Loucy (cell line): ENCODE measurements at regions not wholly inside any gene's neighbourhood (a gene's known extent, or its start where the extent isn't known, plus 50 kb on each side); places are given as distances from the start of the nearest gene placed in this dataset.

ENCODE experiments used
- H2AFZ ChIP-seq: fragments of 200-600 bp; sonication (generic); 2 replicates; pipeline ENCODE4 v1.6.0; 2016; ENCODE audit warnings: antibody characterized with exemption, mild to moderate bottlenecking, low read length, moderate library complexity
- H3F3A ChIP-seq: fragments of 200-600 bp; 2 replicates; pipeline ENCODE4 v1.6.0; 2016; ENCODE audit warnings: antibody characterized with exemption, low read depth, mild to moderate bottlenecking
- H3K27me3 ChIP-seq: fragments of 200-600 bp; sonication (generic); 2 replicates; pipeline ENCODE4 v1.6.1; 2014; ENCODE audit warnings: low read length, mild to moderate bottlenecking; ENCODE audit not compliant: insufficient read depth, poor library complexity, severe bottlenecking
- H3K36me3 ChIP-seq: fragments of 200-600 bp; sonication (generic); 2 replicates; pipeline ENCODE4 v1.6.1; 2016; ENCODE audit warnings: low read length; ENCODE audit not compliant: insufficient read depth
- H3K4me1 ChIP-seq: fragments of 200-600 bp; sonication (generic); 2 replicates; pipeline ENCODE4 v1.5.1; 2014; ENCODE audit warnings: low read length, mild to moderate bottlenecking; ENCODE audit not compliant: insufficient read depth, poor library complexity, severe bottlenecking
- H3K4me2 ChIP-seq: fragments of 200-600 bp; sonication (generic); 2 replicates; pipeline ENCODE4 v1.6.0; 2014; ENCODE audit warnings: antibody characterized with exemption, low read length, low read depth, mild to moderate bottlenecking; ENCODE audit not compliant: poor library complexity, severe bottlenecking
- H3K4me3 ChIP-seq: fragments of 200-600 bp; sonication (generic); 2 replicates; pipeline ENCODE4 v1.5.1; 2014; ENCODE audit warnings: low read length, mild to moderate bottlenecking, mixed read lengths; ENCODE audit not compliant: poor library complexity, severe bottlenecking
- H3K79me2 ChIP-seq: fragments of 200-600 bp; sonication (generic); 2 replicates; pipeline ENCODE4 v1.6.1; 2014; ENCODE audit warnings: low read length; ENCODE audit not compliant: insufficient read depth
- H3K9ac ChIP-seq: fragments of 200-600 bp; sonication (generic); 2 replicates; pipeline ENCODE4 v1.6.0; 2014; ENCODE audit warnings: mild to moderate bottlenecking, low read depth, low read length, moderate library complexity; ENCODE audit not compliant: poor library complexity, severe bottlenecking
- H3K9me2 ChIP-seq: fragments of 200-600 bp; sonication (generic); replicated peaks from 2 replicates; pipeline ENCODE4 v1.6.1; 2016; ENCODE audit warnings: low read depth, low read length, mixed read lengths
- H3K9me3 ChIP-seq: fragments of 200-600 bp; sonication (generic); 2 replicates; pipeline ENCODE4 v1.6.1; 2014; ENCODE audit warnings: mild to moderate bottlenecking, antibody characterized with exemption, low read length, low read depth; ENCODE audit not compliant: insufficient read depth
- H4K20me1 ChIP-seq: fragments of 200-600 bp; sonication (generic); 2 replicates; pipeline ENCODE4 v1.6.0; 2014; ENCODE audit warnings: antibody characterized with exemption, low read length, mild to moderate bottlenecking; ENCODE audit not compliant: insufficient read depth, poor library complexity, severe bottlenecking
- EZH2phosphoT487 ChIP-seq: fragments of 200-600 bp; IDR thresholded peaks from 2 replicates; pipeline ENCODE4 v1.6.1; 2018; ENCODE audit warnings: antibody characterized with exemption, mild to moderate bottlenecking, moderate library complexity, borderline replicate concordance
- TF ChIP-seq, protein P1 (sequence below): fragments of 200-600 bp; sonication (generic); conservative IDR thresholded peaks from 2 replicates; pipeline ENCODE4 v1.5.1; 2014; ENCODE audit warnings: mild to moderate bottlenecking, antibody characterized with exemption, low read length

DNA sequence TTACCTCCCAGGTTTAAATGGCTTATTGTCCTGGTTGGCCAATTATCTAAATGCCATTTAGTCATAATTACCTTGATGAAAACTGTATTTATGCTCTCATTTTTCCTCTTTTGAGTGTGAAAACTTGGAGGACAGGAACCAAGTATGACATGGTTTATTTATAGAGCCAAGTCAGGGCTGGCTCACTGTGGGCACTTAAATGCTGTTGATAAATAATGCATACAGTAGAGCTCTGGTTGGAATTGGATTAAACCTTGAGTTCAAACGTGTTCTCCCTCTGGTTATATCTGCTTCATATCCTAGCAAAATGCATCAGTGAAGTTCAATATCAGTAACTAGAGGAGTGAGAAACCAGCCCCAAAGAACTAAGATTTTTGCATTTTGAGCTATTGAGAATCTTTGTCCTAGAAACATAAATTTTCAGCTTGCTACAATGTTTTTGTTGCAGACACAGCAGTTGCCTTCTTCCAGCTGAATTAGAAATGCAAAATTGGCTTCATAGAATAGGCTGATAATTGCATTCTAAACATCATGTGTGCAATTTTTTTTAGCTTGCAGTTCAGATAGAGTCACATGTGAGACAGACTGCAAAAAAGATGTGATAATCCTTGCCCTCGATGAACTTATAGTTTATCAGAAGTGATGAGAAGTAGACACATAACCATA is 255.8 kb downstream of the BTBD3 start:
- Histone ChIP-seq H3K9ac (peak overlapping the region; percentile 70), H3K4me2 (peak overlapping the region; percentile 80), H3K27me3 (no peaks in the 10 kb centered on the region), H3K9me3 (no peaks in the 10 kb centered on the region), H2AFZ (no peak overlapping the region), H3F3A (no peaks in the 10 kb centered on the region), H3K9me2 (no peaks in the 10 kb centered on the region), H3K79me2 (no peaks in the 10 kb centered on the region), H3K36me3 (no peaks in the 10 kb centered on the region), H3K4me3 (no peak overlapping the region), H3K4me1 (peaks cover 73% of the 10 kb centered on the region), H4K20me1 (no peaks in the 10 kb centered on the region)
- TF ChIP-seq, protein P1, sequence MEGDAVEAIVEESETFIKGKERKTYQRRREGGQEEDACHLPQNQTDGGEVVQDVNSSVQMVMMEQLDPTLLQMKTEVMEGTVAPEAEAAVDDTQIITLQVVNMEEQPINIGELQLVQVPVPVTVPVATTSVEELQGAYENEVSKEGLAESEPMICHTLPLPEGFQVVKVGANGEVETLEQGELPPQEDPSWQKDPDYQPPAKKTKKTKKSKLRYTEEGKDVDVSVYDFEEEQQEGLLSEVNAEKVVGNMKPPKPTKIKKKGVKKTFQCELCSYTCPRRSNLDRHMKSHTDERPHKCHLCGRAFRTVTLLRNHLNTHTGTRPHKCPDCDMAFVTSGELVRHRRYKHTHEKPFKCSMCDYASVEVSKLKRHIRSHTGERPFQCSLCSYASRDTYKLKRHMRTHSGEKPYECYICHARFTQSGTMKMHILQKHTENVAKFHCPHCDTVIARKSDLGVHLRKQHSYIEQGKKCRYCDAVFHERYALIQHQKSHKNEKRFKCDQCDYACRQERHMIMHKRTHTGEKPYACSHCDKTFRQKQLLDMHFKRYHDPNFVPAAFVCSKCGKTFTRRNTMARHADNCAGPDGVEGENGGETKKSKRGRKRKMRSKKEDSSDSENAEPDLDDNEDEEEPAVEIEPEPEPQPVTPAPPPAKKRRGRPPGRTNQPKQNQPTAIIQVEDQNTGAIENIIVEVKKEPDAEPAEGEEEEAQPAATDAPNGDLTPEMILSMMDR = no peak
- TF ChIP-seq EZH2phosphoT487 = no peak

DNA sequence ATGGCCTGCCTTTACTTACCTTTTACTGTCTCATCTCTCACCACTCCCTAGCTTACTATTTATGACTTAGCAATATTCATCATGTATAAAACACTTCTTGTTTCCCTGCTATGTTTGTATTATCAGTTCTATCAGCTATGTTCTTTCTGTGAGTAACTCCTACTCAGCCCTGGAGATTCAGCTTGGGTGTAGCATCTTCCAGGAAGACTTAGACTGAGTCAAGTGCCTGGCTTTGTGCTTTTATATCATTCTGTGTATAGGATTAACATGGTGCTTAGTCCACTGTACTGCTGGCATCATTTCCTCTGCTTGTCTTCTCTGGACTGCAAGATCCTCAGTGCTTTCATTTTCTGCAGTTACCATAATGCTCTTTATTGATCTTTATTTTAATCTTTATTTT is 257.8 kb downstream of the BTBD3 start:
- Histone ChIP-seq H3K9me3 (no peaks in the 10 kb centered on the region), H3K27me3 (no peaks in the 10 kb centered on the region), H3K79me2 (no peaks in the 10 kb centered on the region), H3K4me1 (peaks cover 67% of the 10 kb centered on the region), H3K9me2 (no peaks in the 10 kb centered on the region), H3K4me2 (no peak overlapping the region), H3K4me3 (peak overlapping the region; percentile 19), H2AFZ (peak overlapping the region; percentile 66; the same call in 1 of the 2 replicates), H4K20me1 (no peaks in the 10 kb centered on the region), H3K36me3 (no peaks in the 10 kb centered on the region), H3K9ac (no peak overlapping the region), H3F3A (no peaks in the 10 kb centered on the region)
- no peak for TF ChIP-seq EZH2phosphoT487
- TF ChIP-seq, protein P1 = no peak

DNA sequence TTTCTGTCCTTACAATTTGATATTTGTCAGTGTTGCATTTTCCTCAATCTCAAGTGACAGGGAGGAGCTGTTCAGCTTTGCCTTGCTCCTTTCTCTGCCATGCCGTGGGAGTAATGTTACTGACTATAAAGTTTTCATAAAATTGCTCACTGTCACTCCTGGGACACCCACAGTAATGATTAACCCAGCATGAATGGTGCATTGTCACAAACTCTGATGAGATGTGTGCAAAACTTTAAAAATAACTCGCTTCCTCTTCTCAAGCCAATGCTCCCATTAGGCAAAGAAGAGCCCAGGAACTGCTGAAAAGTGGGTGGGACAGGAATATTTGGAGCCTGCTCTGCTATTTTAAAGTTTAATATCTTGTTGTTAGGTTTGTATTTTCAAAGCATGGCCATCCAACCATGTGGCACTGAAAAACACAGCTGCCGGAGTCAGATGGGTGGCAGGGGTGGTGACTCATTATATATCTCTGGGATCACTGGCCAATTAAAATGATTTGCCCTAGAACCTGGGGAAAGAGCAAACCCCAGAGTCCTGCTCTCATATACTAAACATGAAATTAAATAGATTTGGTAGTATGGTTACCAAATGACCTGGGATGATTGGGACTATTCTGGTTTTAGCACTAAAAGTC is 260.1 kb downstream of the BTBD3 start:
- no peak for TF ChIP-seq EZH2phosphoT487
- TF ChIP-seq, protein P1 = no peak
- Histone ChIP-seq H3K4me3 (no peak overlapping the region), H2AFZ (peak overlapping the region; percentile 50), H3F3A (no peaks in the 10 kb centered on the region), H3K9ac (no peak overlapping the region), H4K20me1 (no peaks in the 10 kb centered on the region), H3K4me2 (no peak overlapping the region), H3K36me3 (no peaks in the 10 kb centered on the region), H3K4me1 (peaks cover 45% of the 10 kb centered on the region), H3K27me3 (no peaks in the 10 kb centered on the region), H3K79me2 (no peaks in the 10 kb centered on the region), H3K9me2 (no peaks in the 10 kb centered on the region), H3K9me3 (no peaks in the 10 kb centered on the region)
